ENCODE measurements at regions not wholly inside any gene's neighbourhood (a gene's known extent, or its start where the extent isn't known, plus 50 kb on each side); places are given as distances from the start of the nearest gene placed in this dataset.

GRCh38 chr1:83131692-83131955, 867.3 kb downstream of the TTLL7 start:
- no peak overlapping the region for H3K4me3 Mint-ChIP-seq
- Histone ChIP-seq H3F3A (ENCODE audit: low read depth) (no peaks in the 10 kb centered on the region), H3K79me2 (ENCODE audit: low read depth) (no peaks in the 10 kb centered on the region), H3K4me2 (no peak overlapping the region), H2AFZ (replicated peaks) (no peak overlapping the region), H4K20me1 (ENCODE audit: low read depth) (no peaks in the 10 kb centered on the region), H3K4me3 (no peak overlapping the region), H3K36me3 (no peaks in the 10 kb centered on the region), H3K27ac (no peak overlapping the region), H3K4me1 (peaks cover 5% of the 10 kb centered on the region), H3K9me3 (ENCODE audit: low read depth) (no peaks in the 10 kb centered on the region), H3K9ac (no peak overlapping the region), H3K27me3 (no peaks in the 10 kb centered on the region)
- peaks cover 9% of the 10 kb centered on the region for H3K4me1 Mint-ChIP-seq
- H3K36me3 Mint-ChIP-seq, result no peaks in the 10 kb centered on the region
- no peak for TF ChIP-seq EZH2phosphoT487 (IDR thresholded peaks at IDR 0.05)
- TF ChIP-seq CTCF (IDR thresholded peaks at IDR 0.05), result no peak
- no peak for TF ChIP-seq EZH2 (IDR thresholded peaks at IDR 0.05)
- no peaks in the 10 kb centered on the region for H3K9me3 Mint-ChIP-seq
- no peaks in the 10 kb centered on the region for H3K27me3 Mint-ChIP-seq (ENCODE audit: insufficient read depth, low read depth)
- H3K27ac Mint-ChIP-seq, result no peak overlapping the region
- no peak for DNase-seq (ENCODE audit: low spot score)

- Histone ChIP-seq H3K36me3 (no peaks in the 10 kb centered on the region), H3K79me2 (ENCODE audit: low read depth) (no peaks in the 10 kb centered on the region), H4K20me1 (ENCODE audit: low read depth) (no peaks in the 10 kb centered on the region), H2AFZ (replicated peaks) (no peak overlapping the region), H3K27ac (no peak overlapping the region), H3K4me2 (peak overlapping the region; percentile 35), H3K9me3 (ENCODE audit: low read depth) (no peaks in the 10 kb centered on the region), H3K4me3 (no peak overlapping the region), H3K4me1 (peaks cover 5% of the 10 kb centered on the region), H3F3A (ENCODE audit: low read depth) (no peaks in the 10 kb centered on the region), H3K9ac (no peak overlapping the region), H3K27me3 (no peaks in the 10 kb centered on the region)
- Mint-ChIP-seq H3K27ac (no peak overlapping the region), H3K27me3 (ENCODE audit: insufficient read depth, low read depth) (no peaks in the 10 kb centered on the region), H3K9me3 (no peaks in the 10 kb centered on the region), H3K36me3 (no peaks in the 10 kb centered on the region), H3K4me1 (peaks cover 9% of the 10 kb centered on the region), H3K4me3 (no peak overlapping the region)
- no peak for DNase-seq (ENCODE audit: low spot score)
- TF ChIP-seq EZH2 (IDR thresholded peaks at IDR 0.05) (no peak), CTCF (IDR thresholded peaks at IDR 0.05) (no peak), EZH2phosphoT487 (IDR thresholded peaks at IDR 0.05) (no peak)
Measured at GRCh38 chr1:83130886-83131691, 867.8 kb downstream of the TTLL7 start.

- Histone ChIP-seq H3F3A (ENCODE audit: low read depth) (no peaks in the 10 kb centered on the region), H3K27me3 (no peaks in the 10 kb centered on the region), H3K27ac (no peak overlapping the region), H4K20me1 (ENCODE audit: low read depth) (no peaks in the 10 kb centered on the region), H3K79me2 (ENCODE audit: low read depth) (no peaks in the 10 kb centered on the region), H2AFZ (replicated peaks) (no peak overlapping the region), H3K4me1 (peaks cover 5% of the 10 kb centered on the region), H3K4me2 (no peak overlapping the region), H3K36me3 (no peaks in the 10 kb centered on the region), H3K9ac (no peak overlapping the region), H3K9me3 (ENCODE audit: low read depth) (no peaks in the 10 kb centered on the region), H3K4me3 (no peak overlapping the region)
- Mint-ChIP-seq H3K4me3 (no peak overlapping the region), H3K27me3 (ENCODE audit: insufficient read depth, low read depth) (no peaks in the 10 kb centered on the region), H3K27ac (no peak overlapping the region), H3K36me3 (no peaks in the 10 kb centered on the region), H3K9me3 (peaks cover 2% of the 10 kb centered on the region), H3K4me1 (peaks cover 8% of the 10 kb centered on the region)
- TF ChIP-seq EZH2phosphoT487 (IDR thresholded peaks at IDR 0.05) (no peak), EZH2 (IDR thresholded peaks at IDR 0.05) (no peak), CTCF (IDR thresholded peaks at IDR 0.05) (no peak)
- no peak for DNase-seq (ENCODE audit: low spot score)
Measured at GRCh38 chr1:83129107-83129506, 869.8 kb downstream of the TTLL7 start.
